ENCODE measurements at regions not wholly inside any gene's neighbourhood (a gene's known extent, or its start where the extent isn't known, plus 50 kb on each side); places are given as distances from the start of the nearest gene placed in this dataset.

- TF ChIP-seq, protein P1, sequence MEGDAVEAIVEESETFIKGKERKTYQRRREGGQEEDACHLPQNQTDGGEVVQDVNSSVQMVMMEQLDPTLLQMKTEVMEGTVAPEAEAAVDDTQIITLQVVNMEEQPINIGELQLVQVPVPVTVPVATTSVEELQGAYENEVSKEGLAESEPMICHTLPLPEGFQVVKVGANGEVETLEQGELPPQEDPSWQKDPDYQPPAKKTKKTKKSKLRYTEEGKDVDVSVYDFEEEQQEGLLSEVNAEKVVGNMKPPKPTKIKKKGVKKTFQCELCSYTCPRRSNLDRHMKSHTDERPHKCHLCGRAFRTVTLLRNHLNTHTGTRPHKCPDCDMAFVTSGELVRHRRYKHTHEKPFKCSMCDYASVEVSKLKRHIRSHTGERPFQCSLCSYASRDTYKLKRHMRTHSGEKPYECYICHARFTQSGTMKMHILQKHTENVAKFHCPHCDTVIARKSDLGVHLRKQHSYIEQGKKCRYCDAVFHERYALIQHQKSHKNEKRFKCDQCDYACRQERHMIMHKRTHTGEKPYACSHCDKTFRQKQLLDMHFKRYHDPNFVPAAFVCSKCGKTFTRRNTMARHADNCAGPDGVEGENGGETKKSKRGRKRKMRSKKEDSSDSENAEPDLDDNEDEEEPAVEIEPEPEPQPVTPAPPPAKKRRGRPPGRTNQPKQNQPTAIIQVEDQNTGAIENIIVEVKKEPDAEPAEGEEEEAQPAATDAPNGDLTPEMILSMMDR (IDR thresholded peaks at IDR 0.05; ENCODE audit: insufficient read depth, low read length) = no peak
- TF ChIP-seq SPI1 (IDR thresholded peaks at IDR 0.05; ENCODE audit: borderline replicate concordance, low read depth) (no peak), GABPA (IDR thresholded peaks at IDR 0.05; ENCODE audit: low read depth) (no peak), POLR2AphosphoS5 (IDR thresholded peaks at IDR 0.05; ENCODE audit: low read depth) (no peak)
Observed at GRCh38 chr2:200758341-200758740, 53.4 kb upstream of the BZW1 start.

All from HL-60 (cell line).